Pancreas (tissue), 10 donors: ENCODE measurements at regions not wholly inside any gene's neighbourhood (a gene's known extent, or its start where the extent isn't known, plus 50 kb on each side); places are given as distances from the start of the nearest gene placed in this dataset.

ENCODE experiments used
- ATAC-seq, 4 donors: fragments of 200-7000 bp; cut with Tn5 transposase; one replicate each; pipeline versions ENCODE4 v1.8.0 to v1.9.1; 2020; ENCODE audit warnings: mild to moderate bottlenecking in 4 of 4, moderate library complexity in 4 of 4
- DNase-seq, 6 donors: peaks; one replicate each; pipeline ENCODE4 v3.0.0-alpha.2; 2020
- FAIRE-seq: peaks from 2 replicates; lab custom pipeline; 2012; peaks lifted over from hg19 to GRCh38; lab: Jason Lieb, UNC
- H3K27ac ChIP-seq, 4 donors: fragments of 200-600 bp; sonication (generic); 1 replicate in 3 of 4; 2 replicates in 1 of 4; pipeline versions ENCODE4 v1.5.0 to v1.8.0; 2020
- H3K27me3 ChIP-seq, 4 donors: fragments of 200-600 bp; one replicate each; pipeline ENCODE4 v1.8.0; 2021
- H3K36me3 ChIP-seq, 3 donors: fragments of 200-600 bp; sonication (generic) in 1 of 3; one replicate each; pipeline versions ENCODE4 v1.5.0 to v1.8.0; 2020 to 2021
- H3K4me1 ChIP-seq, 3 donors: fragments of 200-600 bp; one replicate each; pipeline ENCODE4 v1.8.0; 2021
- H3K4me3 ChIP-seq, 4 donors: fragments of 200-600 bp; sonication (generic) in 2 of 4; one replicate each; pipeline versions ENCODE4 v1.5.0 to v1.8.0; 2020 to 2021
- H3K9me3 ChIP-seq, 4 donors: fragments of 200-600 bp; one replicate each; pipeline ENCODE4 v1.8.0; 2021
- WGBS, 2 donors: extraction: QIAGEN DNeasy Blood & Tissue Kit; methylation state at CpG; one replicate each; pipeline ENCODE4 v1.1.7; 2013; 5-methylcytosine and 5-hydroxymethylcytosine counted together
- intact Hi-C, 3 donors: fragments of 100-400 bp; cut with DNase I; formaldehyde crosslinking; loops; one replicate each; pipeline versions ENCODE4 v1.11.1 to v1.14.2; 2022
- TF ChIP-seq, protein P1 (sequence below), 4 donors: fragments of 200-600 bp; sonication (generic) in 3 of 4; IDR thresholded peaks; one replicate each; pipeline versions ENCODE4 v1.5.0 to v1.8.0; 2021; ENCODE audit warnings: antibody characterized with exemption in 4 of 4
- donor health status: healthy with polysubstance abuse.
- donor health status: DM: no; HTN: no; CAD: no; lungs with moderate emphysema.
- donor health status: DM: no; HTN: no; CAD: no.
- donor health status: control.
- donor health status: control.
- donor health status: Bipolar disorder and iron deficiency.
- donor health status: DM: yes; HTN: yes; CAD: no.
- donor health status: DM: no; HTN: no; CAD: no.
- donor health status: DM: no; HTN: no; CAD: no.
- donor health status: DM: yes; HTN: yes; CAD: no.

DNA sequence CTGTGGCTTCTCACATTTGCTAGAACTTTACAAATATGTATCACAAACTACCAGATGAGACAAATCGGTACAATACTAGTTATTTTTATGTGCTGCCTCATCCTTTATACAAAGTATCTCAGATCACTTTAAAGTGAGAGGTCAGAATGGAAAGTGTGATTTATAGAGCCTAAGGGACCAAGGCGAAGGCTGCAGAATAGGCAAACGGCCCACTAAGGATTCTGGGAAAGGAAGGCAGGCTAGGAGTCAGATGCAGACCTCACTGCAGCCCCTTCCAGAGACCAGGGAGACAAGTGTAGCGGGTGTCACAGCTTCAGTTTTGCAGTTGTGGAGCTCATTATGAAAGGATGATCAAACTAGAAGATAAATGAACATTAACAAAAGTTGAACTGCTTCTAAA lies 190.6 kb downstream of the HIBADH start:
- Histone ChIP-seq H3K4me1 (no peaks in the 10 kb centered on the region), H3K27me3 (no peaks in the 10 kb centered on the region), H3K4me3 (no peak overlapping the region), H3K9me3 (no peaks in the 10 kb centered on the region), H3K36me3 (no peaks in the 10 kb centered on the region), H3K27ac (no peak overlapping the region)
- TF ChIP-seq, protein P1, sequence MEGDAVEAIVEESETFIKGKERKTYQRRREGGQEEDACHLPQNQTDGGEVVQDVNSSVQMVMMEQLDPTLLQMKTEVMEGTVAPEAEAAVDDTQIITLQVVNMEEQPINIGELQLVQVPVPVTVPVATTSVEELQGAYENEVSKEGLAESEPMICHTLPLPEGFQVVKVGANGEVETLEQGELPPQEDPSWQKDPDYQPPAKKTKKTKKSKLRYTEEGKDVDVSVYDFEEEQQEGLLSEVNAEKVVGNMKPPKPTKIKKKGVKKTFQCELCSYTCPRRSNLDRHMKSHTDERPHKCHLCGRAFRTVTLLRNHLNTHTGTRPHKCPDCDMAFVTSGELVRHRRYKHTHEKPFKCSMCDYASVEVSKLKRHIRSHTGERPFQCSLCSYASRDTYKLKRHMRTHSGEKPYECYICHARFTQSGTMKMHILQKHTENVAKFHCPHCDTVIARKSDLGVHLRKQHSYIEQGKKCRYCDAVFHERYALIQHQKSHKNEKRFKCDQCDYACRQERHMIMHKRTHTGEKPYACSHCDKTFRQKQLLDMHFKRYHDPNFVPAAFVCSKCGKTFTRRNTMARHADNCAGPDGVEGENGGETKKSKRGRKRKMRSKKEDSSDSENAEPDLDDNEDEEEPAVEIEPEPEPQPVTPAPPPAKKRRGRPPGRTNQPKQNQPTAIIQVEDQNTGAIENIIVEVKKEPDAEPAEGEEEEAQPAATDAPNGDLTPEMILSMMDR (IDR thresholded peaks at IDR 0.05): no peak
- WGBS, 2 donors: 73% methylated on average over 4 of the region's 4 CpGs
- intact Hi-C loops: no loop called here
- no peak for ATAC-seq
- no peak for FAIRE-seq
- no peak for DNase-seq
